HL-60 (cell line): ENCODE measurements at regions not wholly inside any gene's neighbourhood (a gene's known extent, or its start where the extent isn't known, plus 50 kb on each side); places are given as distances from the start of the nearest gene placed in this dataset.

ENCODE experiments used
- GABPA ChIP-seq: IDR thresholded peaks from 2 replicates; pipeline ENCODE4 v1.6.1; 2012; ENCODE audit warnings: low read depth
- POLR2AphosphoS5 ChIP-seq: IDR thresholded peaks from 2 replicates; pipeline ENCODE4 v1.6.1; 2012; ENCODE audit warnings: low read depth

GRCh38 chr1:115428676-115429075 is 90.6 kb upstream of the NGF start:
- no peak for TF ChIP-seq POLR2AphosphoS5
- no peak for TF ChIP-seq GABPA
